ENCODE measurements at regions not wholly inside any gene's neighbourhood (a gene's known extent, or its start where the extent isn't known, plus 50 kb on each side); places are given as distances from the start of the nearest gene placed in this dataset.

DNA sequence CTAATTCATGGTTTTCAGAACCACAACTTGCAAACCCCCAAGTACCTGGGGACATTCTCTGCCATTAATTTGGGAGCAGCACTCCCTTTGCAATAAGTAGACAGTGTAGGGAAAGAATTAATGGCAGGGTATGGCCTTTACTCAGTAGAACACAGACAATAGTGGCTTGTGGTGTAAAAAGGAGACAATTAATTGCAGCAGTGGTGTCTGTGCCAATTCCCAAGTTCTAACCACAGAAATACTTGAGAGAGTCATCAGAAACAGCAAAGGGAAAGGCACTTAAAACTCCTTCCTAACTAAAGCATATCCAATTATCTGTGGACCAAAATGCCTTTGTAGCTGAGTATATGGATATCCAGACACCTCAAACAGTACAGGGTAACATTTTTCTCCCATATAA, 257.6 kb upstream of the POU3F2 start:
- DNase-seq: no peak

DNA sequence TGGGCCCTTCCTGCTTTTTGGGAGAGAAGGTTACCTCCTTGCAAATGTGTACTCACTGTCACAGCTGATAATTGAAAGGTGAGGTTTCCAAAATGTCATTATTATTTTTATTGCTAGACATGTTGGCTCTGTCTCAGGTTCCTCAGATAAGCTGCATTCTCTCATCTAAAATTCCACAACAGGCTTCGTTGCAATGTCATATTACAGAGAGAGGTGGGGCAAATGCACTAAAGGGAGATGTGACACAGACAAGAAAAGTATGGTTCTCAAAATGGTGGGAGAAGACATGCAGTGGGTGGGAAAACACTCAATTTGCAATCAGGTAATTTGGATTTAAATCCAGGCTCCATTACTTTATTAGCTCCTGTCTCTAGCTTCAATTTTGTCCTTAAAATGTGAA, 256.4 kb upstream of the POU3F2 start:
- DNase-seq: no peak

DNA sequence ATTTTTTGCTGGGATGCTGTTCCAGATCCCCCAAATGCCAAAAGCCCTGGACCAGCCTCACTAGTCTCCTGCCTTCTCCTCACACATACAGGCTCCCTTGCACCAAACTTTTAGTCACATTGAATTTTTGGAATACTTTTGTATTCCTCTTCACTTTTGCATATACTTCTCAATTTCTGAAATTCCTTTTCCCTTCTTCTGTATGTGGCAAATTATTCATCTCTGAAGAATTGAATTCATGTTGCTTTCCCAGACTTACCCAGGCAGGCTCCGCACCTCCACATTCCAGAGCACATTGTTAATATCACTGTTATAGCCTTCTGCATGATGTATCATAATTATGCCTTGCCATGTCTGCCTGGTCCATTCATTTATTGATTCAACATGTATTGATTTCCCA, 255.3 kb upstream of the POU3F2 start:
- DNase-seq: no peak

DNA sequence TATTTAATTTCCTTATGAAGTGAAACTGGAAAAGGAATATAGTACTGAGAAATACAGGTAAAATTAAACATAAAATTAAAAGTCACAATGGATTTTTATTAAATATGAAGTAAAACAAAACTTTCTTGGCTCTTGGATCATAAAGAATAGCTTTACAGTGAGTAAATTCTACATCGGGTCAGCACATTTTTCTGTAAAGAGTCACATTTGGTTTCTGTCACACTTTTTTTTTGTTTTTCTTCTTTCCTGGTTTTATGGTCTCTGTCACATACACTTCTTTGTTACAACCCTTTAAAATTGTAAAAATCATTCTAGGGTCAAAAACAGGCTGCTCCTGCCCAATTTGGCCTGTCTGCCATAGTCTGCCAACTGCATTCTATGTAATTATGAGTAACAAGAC, 254.4 kb upstream of the POU3F2 start:
- DNase-seq: no peak

DNA sequence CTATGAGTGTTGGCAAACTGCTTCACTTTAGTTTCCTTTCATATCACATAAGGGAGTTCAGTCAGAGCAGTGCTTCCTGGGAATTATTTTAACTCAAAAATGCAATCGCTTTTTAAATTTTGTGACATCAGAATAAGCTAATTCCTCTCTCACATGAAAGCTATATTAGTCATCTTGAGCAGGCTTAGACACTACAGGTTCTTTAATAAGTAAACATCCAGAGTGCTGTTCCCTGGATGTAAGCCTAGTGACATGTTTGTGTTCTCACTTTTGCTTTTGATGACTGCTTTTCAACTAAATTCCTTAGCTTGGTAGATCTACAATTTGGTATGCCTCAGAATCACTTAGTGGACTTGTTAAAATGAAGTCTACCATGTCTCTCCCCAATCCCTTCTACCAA, 252.7 kb upstream of the POU3F2 start:
- no peak for DNase-seq

DNA sequence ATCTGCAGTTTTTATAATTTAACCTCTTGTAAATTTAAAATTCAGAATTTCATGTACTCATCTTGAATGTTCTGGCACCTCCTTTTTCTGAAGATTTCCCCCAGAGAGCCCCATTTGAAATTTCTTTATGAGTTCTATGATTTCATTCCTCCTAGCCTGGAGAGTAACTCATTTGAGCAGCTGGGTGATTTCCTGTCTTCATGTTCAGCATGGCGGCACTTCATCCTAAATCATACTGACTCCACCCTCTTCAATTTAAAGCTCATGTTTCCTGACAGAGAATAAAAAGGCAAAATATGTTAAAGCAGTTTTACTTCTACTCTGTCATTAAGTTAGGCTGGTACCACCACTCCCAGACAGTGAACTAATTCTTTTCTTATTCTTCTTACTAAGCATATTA, 250.9 kb upstream of the POU3F2 start:
- DNase-seq: no peak

DNA sequence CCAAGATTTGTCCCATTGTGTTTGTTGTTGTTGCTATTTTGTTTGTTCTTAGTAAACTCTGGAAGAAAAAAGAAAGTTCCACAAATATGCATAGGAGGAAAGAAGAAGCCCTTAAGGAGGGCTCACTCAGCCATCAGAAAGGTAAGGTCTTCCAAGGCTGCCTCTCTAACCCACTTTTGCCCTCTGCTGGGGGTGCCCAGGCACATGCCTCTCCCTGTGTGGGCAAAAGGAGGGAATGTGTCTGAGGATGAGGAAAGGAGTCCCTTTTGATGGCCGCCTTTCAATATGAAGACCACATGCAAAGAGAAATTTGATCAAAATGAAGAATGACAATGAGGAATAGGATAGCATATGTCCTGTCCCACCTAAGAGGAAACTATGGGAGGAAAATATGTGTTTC, 248.2 kb upstream of the POU3F2 start:
- DNase-seq: peak in 1 of 2 experiments; percentile 4

DNA sequence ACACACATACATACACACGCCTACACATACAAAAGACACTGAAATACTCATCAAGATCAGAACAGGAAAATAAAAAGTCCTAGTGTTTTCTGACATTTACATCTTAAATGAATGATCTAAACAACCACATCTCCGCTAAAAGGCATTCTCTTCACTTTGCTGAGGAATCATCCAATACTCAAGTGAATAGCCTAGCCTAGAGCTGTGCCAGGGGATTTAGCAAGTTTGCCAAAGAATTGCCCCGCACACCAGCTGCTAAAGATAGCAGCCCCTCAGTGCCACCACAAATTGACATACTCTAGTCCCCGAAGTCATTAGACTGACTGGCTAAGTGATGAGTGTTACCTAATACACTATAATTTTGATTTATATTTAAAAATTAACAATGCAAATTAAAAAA, 246.8 kb upstream of the POU3F2 start:
- no peak for DNase-seq

DNA sequence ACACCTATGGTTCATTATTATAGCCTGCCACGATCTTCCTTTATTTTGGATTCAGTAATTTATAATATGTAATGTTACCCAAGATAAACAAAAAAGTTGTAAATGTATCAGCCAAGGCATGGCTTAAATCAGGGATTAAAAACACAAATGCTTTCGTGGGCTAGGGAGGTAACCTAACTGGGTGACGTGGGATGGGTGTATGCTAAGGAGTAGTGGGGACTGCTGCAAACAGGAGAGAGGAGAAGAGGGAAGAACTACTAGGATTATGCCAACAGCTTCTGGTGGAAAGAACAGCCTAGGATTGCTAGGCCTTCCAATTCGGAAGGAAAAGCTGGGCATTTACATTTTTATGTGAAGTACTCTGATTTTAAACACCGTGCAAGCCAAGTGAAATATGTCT, 244.8 kb upstream of the POU3F2 start:
- DNase-seq: no peak

DNA sequence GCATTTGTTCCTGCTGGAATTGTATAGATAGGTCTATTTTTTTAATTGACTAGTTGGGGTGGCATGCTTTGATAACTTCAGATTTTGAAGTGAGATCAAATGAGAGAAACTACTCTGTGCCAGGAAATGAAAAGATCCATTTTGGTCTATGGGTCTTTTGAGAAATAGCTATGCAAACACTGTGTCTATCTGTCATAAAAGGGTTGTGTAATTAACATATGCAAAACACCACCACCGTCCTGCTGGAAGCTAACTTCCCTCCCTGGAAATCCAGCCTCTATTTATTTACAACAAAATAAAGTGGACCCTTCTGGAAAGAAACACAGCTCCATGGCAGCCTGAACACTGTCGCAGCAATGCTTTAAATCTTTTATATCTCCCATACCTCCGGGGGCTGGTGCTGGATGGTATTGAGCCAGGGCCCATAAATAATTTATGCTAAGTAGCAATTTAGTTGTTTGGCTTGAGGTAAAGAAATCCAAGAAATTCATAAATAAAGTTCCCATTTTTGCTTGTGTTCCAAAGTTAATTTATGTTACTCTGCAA, 244.2 kb upstream of the POU3F2 start:
- DNase-seq: no peak

DNA sequence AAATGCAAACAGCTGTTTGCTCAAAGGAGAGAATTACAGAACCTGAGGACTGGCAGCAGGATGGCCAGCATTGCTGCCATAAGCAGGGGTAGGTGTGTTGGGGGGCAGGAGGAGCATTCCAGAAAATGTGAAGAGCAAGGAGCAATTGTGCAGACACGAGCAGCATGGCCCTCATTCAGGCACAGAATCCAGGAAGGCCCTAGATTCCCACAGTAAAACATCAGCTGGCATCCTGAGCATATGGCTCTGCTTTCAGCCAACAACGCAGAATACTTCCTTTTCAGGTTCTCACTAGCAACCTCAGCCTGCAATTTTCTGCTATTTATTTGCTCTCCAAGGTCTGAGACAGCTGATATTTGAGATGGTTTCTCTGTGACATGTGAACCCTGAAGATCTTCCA, 243.4 kb upstream of the POU3F2 start:
- DNase-seq: no peak

DNA sequence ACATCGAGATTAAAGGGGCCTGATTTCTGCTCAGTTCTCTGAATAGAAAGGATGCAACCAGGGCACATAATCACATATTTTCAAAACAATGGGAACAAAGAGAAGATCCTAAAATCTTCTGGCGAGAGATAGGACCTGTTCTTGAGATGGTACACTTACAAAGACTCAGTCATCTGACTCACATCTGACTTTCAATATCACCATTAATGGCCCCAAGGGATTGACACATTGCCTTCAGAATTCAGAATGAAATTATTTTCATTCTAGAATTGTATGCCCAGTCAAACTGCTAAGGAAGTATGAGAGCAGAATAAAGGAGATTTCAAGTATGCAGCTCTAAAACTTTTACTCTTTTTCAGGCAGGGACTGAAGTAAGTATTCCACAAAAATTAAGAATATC, 240.7 kb upstream of the POU3F2 start:
- DNase-seq: no peak

DNA sequence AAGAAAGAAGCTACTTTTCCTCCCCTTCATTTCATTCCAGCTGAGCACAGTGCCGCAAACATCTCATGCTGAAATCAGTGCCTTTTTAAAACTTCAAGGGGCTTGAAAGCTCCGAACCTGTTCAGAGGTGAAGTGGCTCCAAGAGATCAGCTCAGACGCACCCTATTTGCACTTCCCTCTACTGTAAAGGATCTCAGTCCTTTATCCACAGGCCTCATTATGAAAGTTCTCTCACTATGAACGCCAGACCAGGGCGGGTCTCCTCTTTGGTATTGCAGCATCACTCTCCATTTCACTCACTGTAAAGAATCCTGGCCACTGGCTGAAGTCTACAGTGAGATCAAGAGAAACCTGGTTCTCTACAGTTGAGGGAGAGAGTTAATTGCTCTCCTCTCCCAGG, 232.7 kb upstream of the POU3F2 start:
- no peak for DNase-seq

DNA sequence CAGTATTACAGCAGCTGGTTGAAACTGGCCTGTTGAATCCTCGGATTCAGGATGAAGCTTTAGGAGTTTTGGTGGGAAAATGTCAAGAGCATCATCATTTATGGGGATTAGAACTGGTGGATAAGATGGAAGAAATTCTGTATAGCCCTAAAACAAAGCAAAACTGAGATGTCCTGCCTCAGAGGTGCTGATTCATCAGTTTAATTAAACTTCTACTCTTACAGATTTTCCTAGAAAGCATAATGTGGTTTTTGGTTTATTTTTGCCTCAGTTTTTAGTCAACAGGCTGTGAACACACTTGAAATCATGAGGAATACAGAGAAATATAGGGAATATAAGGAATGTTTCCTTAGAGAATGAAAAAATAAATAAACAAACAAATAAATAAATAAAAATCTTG, 228.7 kb upstream of the POU3F2 start:
- no peak for DNase-seq

DNA sequence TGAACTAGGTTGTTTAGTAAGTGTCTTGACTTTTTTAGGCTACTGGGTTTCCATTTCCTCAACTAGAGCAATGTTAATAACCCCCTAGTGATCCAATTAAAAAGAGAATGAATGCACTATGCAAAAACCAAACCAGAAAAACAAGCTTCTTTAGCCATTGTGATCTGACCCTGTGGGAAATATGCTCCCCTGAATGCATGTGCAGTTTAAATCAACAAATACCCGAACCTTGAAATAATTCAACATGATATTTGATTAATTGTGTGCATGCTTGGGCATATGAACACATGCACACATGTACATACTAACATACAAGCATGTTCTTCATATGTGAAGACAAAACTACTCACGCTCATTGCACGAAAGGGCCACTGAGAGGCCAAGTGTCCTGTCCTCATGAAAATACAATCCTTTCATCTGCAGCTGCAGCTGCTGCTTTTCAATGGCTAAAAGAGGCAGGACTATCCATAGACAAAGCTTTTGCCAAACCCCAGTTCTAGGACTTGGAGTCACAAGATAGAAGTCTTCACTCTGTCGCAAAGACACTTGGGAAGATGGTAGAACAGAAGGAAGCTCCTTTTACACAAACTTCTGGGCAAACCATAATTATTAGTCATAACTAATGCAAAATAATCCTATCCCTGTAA, 207.1 kb upstream of the POU3F2 start:
- no peak for DNase-seq

DNA sequence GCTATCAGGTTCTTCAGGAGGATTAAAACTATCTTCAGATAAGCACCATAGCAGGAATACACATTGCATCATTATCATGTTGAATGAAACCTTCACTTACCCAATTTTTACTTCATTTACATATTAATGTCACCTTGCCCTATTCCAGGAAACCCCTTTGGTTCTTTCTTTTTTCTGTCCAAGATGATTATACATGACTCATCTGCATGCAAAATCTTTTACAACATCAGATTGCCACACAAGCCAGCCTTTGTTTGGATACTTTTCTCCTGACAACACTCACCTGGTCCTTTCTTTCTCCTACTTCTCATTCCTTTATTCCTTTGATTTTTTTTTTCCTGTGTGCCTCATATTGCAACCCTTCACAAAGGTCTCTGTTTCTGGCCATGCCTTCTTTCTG, 200.5 kb upstream of the POU3F2 start:
- DNase-seq: no peak

DNA sequence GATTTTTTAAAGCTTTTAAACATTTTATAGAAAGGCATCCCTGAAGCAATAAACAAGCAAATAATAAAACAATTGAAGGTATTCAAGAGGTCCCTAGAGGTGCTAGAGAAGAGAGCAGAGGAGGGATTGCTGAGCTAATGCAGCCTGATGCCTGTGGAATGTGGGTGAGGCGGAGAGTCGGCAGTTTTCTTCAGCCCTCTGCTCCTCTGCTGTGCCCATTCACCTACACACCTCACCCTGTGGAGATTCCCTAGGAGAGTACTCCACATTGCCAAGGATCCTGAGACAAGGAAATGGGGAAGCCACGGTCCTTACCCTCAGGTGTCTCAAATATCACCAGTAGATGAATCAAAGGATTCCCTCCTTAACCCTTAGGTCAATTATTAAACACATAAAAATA, 199.8 kb upstream of the POU3F2 start:
- DNase-seq: no peak

DNA sequence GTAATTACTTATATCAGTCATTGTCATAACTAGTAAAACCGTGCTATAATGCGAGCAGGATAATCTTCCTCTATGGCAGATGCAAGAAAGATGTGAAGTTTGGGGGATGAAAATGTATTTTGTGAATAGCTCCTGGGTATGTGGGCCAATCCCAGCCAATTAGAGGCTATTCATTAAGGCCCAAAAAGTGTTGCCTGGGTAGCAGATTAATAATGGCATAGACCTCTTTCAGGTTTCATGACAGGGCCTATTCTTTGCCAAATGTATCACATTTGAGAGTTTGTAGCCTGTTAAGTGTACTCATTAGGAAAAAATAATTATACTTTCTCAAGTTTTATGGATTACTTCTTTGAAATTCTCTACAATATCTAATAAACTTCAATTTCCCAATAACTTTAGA, 199.2 kb upstream of the POU3F2 start:
- DNase-seq: no peak

DNA sequence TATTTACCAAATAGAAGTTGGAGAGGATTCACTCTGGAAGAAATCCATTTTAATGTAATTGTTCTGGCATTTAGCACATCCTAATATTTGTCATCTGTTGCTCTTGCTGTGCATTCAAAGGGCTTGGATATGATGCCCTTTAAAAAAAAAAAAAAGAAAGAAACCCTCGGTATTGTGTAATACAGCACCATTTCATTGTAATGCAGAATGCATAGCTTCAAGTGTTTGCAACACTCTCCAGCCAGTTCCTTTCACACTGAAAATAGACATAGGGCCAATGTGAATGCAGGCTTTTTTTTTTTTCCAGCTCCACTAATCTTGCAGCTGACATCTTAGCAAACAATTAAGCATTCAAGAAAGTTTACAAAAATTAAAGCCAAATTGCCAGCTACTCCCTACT, 197.4 kb upstream of the POU3F2 start:
- DNase-seq: no peak

DNA sequence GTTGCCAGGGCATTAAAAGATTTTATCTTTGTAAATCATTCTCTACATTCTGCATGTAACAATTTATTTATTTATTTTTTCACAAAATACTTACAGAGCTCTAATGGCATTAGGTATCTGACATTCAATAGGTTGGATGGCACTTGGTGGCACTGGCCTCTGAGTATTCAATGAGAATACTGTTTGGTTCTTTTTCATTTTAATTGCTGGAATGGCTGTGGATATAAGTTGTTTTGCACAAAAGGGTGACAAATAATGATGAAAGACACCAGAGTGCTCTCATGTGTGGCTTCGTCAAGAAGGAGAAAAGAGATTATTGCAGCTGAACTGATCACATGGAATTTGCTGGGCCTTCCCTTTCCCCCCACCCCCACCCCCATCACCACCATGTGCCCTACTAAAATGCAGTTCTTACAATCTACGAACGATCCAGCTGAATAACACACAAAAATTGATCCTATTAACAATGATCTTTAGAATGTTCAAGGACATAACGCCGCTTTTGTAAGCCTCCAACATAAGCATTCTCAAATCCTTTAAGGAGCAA, 195.2 kb upstream of the POU3F2 start:
- DNase-seq: no peak

DNA sequence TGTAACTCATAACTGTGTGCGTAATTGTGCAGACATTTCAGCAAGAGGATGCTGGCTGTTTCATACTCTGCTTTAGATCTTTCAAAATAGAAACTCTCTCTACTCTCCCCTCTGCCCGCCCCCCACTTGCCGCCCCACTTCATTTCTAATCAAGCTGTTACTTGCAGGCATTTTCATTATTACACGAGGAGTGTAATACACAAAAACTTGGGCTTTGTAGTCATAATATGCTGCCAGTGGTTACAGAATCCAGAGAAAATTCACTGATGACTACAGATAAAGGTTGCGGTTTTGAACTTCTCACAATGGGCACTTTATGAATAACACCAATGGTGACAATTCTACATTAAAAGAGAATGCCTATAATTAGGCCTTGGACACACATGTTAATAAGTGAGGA, 194.0 kb upstream of the POU3F2 start:
- no peak for DNase-seq

DNA sequence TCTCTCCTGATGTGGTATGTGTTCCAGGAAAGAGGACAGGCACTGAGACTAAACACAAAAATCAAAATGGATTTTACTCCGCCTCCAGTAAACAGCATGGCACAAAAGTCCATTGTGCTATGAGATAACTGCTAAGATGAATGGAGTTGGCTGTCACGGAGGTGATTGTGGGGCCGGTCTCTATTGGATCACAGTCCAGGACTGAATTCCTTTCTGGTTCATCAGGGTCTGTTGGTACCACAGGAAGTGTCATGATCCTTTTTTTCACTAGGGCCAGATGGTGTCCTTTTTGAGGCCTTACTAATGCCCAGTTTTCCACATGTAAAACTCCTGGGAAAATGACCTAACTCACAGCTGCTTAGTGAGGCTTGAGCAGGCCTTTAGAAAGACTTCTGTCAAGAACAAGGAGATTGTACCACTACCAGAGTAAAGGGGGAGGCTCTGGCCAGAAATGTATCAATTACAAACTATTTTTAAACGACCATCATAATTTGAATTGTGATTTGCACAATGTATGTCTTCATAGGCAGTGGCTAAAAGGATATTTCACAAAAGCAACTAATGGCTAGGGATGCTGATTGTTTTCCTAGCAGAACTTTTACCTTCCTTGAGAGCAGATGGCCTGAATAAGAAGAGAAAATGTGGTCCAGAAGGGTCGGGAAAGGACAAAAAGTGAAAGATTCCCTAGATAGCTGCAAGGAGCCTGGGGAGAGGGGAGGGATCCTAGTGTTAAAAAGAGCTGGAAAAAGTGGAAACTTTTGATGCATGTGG, 192.2 kb upstream of the POU3F2 start:
- DNase-seq: peak in 1 of 2 experiments; percentile 5

DNA sequence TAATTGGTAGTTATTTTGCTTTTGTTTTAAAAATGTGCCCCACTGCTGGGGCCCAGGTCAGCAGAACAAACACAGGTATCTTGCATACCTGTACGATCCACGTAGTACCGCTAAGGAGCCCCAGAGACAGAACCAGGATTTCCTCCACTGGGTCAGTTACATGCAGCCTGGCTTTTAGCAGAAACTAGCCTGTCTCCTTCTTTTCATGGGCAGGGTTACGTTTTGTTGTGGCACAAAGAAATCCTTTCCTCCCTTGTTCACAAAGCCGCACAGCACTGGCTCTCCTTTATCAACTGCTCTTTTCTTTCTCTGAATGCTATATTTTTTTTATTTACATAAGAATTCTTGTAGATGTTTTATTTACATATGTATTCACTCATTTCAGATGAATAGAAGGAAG, 190.3 kb upstream of the POU3F2 start:
- no peak for DNase-seq

DNA sequence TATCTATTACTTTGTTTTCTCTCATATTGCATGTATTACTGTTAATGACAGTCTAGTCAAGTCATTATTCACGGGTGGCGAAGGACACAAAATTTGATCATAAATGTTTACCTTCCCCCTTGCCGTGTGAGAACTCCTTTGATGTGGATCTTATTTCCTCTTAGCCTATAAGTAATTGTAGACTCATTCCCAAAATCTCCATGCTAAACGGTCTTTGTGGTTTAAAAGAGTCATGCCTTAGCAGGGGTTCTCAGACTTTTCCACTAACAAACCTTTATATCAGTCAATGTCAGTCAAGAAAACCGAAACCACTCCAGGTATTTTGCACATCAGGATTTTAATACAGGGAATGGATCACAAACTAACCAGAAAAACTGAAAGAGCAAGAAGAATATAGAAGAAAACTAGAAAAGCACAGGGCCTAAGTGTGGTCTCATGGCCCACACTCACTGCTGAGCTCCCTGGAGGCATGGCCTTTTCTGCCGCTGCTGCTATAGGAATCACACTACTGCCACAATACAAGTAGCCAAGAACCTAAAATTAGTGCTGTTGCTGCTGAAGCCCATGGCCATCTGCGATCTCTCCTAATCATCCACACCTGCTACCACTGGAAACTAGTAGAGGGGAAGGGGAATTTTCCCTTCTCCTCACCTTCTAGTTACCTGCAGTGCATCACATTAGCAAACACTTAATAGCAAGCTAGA, 186.0 kb upstream of the POU3F2 start:
- no peak for DNase-seq
